Vagina (tissue), 2 donors: ENCODE measurements at regions not wholly inside any gene's neighbourhood (a gene's known extent, or its start where the extent isn't known, plus 50 kb on each side); places are given as distances from the start of the nearest gene placed in this dataset.

ENCODE experiments used
- DNase-seq, 2 donors: peaks; one replicate each; pipeline ENCODE4 v3.0.0-alpha.2; 2017; ENCODE audit errors: extremely low spot score in 2 of 2
- H3K27ac ChIP-seq: fragments of 200-600 bp; sonication (generic); one replicate; pipeline ENCODE4 v1.5.1; 2019
- H3K27me3 ChIP-seq: fragments of 200-600 bp; sonication (generic); one replicate; pipeline ENCODE4 v1.5.1; 2019
- H3K36me3 ChIP-seq, 2 donors: fragments of 200-600 bp; sonication (generic); one replicate each; pipeline ENCODE4 v1.5.1; 2017 to 2019
- H3K4me1 ChIP-seq: fragments of 200-600 bp; sonication (generic); one replicate; pipeline ENCODE4 v1.5.1; 2019
- H3K4me3 ChIP-seq, 2 donors: fragments of 200-600 bp; sonication (generic); 1 replicate in 1 of 2; 2 replicates in 1 of 2; pipeline ENCODE4 v1.5.1; 2016 to 2019
- H3K9me3 ChIP-seq: fragments of 200-600 bp; sonication (generic); one replicate; pipeline ENCODE4 v1.5.1; 2019
- CTCF ChIP-seq, 3 experiments: fragments of 450-650 bp in 2 of 3; fragments of 200-600 bp in 1 of 3; sonication (generic) in 1 of 3; IDR thresholded peaks; one replicate each; pipeline ENCODE4 v1.5.1; 2017 to 2019; ENCODE audit warnings: antibody characterized with exemption in 3 of 3, mild to moderate bottlenecking in 2 of 3, moderate library complexity in 2 of 3
- POLR2A ChIP-seq, 2 donors: fragments of 450-650 bp; IDR thresholded peaks; one replicate each; pipeline ENCODE4 v1.6.1; 2017; ENCODE audit warnings: antibody characterized with exemption in 2 of 2, mild to moderate bottlenecking in 2 of 2, moderate library complexity in 2 of 2
- POLR2AphosphoS5 ChIP-seq, 2 donors: sonication (generic); formaldehyde crosslinking; IDR thresholded peaks; one replicate each; pipeline ENCODE4 v1.9.0; 2017; ENCODE audit warnings: antibody characterized with exemption in 2 of 2, mild to moderate bottlenecking in 2 of 2, low read depth in 1 of 2; ENCODE audit not compliant: insufficient read depth in 1 of 2
- intact Hi-C: fragments of 100-400 bp; cut with DNase I; formaldehyde crosslinking; loops from one replicate; pipeline ENCODE4 v1.15.1; 2023

GRCh38 chr9:105065098-105066088 lies 137.4 kb upstream of the ABCA1 start:
- no peaks in the 10 kb centered on the region for H3K36me3 ChIP-seq
- intact Hi-C loops = loop anchor here (10.0 kb wide), 2 partner anchors 79 to 141 kb away; partner anchors contain the start of gene ABCA1
- DNase-seq = no peak
- peaks cover 26% of the 10 kb centered on the region for H3K4me1 ChIP-seq
- no peaks in the 10 kb centered on the region for H3K27me3 ChIP-seq
- H3K27ac ChIP-seq = peak overlapping the region; percentile 80
- H3K4me3 ChIP-seq = no peak overlapping the region
- no peak for TF ChIP-seq POLR2AphosphoS5 (IDR thresholded peaks at IDR 0.05; ENCODE audit: insufficient read depth in 1 of 2, low read depth in 1 of 2)
- no peak for TF ChIP-seq POLR2A (IDR thresholded peaks at IDR 0.05)
- TF ChIP-seq CTCF (IDR thresholded peaks at IDR 0.05) = no peak
- H3K9me3 ChIP-seq = no peaks in the 10 kb centered on the region

- Histone ChIP-seq H3K9me3 (no peaks in the 10 kb centered on the region), H3K4me3 (no peak overlapping the region), H3K27ac (no peak overlapping the region), H3K36me3 (no peaks in the 10 kb centered on the region), H3K4me1 (peaks cover 26% of the 10 kb centered on the region), H3K27me3 (no peaks in the 10 kb centered on the region)
- no peak for DNase-seq
- intact Hi-C loops = loop anchor here (10.0 kb wide), 2 partner anchors 78 to 142 kb away; partner anchors contain the start of gene ABCA1
- TF ChIP-seq CTCF (IDR thresholded peaks at IDR 0.05) = no peak
- no peak for TF ChIP-seq POLR2A (IDR thresholded peaks at IDR 0.05)
- TF ChIP-seq POLR2AphosphoS5 (IDR thresholded peaks at IDR 0.05; ENCODE audit: insufficient read depth in 1 of 2, low read depth in 1 of 2) = no peak
These were observed 138.4 kb upstream of the ABCA1 start for GRCh38 chr9:105066275-105066865.

DNA sequence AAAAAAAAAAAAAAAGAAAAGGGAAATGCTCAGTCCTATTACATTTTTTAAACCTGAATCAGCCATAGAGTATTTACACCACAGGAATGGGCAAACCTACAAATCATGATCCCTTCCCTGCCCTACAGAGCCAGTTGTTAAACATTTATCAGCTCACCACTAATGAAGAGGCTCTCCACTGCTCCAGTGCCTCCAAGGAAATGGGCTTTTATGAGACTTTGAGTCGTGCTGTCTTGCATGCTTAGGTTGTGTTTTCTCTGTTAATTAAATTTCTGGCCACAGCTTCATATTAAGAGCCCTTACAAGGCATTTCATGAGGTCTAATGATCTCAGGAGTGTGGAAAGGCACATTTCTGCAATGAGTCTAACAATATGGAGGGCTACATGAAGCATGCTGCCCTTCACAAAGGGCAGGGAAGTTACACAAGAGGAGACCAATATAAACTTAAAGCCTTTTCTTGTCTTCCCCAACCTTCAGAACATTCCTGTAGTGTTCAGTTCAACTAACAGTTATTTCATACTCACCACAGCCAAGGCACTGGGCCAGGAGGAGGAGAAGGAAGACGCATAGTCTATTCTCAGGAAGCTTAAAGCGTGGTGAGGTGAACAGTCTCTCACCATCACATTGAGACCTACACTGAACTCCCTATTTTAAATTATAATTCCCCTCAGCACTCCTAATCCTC lies 140.1 kb upstream of the ABCA1 start:
- no peaks in the 10 kb centered on the region for H3K27me3 ChIP-seq
- intact Hi-C loops = loop anchor here (10.0 kb wide), 2 partner anchors 77 to 143 kb away; partner anchors contain the start of gene ABCA1
- peaks cover 26% of the 10 kb centered on the region for H3K4me1 ChIP-seq

GRCh38 chr9:105069285-105069684 lies 141.3 kb upstream of the ABCA1 start:
- TF ChIP-seq CTCF (IDR thresholded peaks at IDR 0.05) (no peak), POLR2AphosphoS5 (IDR thresholded peaks at IDR 0.05; ENCODE audit: insufficient read depth in 1 of 2, low read depth in 1 of 2) (no peak), POLR2A (IDR thresholded peaks at IDR 0.05) (no peak)
- no peak for DNase-seq
- Histone ChIP-seq H3K4me1 (peaks cover 19% of the 10 kb centered on the region), H3K27me3 (no peaks in the 10 kb centered on the region), H3K36me3 (no peaks in the 10 kb centered on the region), H3K27ac (no peak overlapping the region), H3K9me3 (no peaks in the 10 kb centered on the region), H3K4me3 (no peak overlapping the region)
- intact Hi-C loops = loop anchor here (10.0 kb wide), 2 partner anchors 76 to 144 kb away; partner anchors contain the start of gene ABCA1

More for the DNA sequence above, 140.1 kb upstream of the ABCA1 start:
- Histone ChIP-seq H3K9me3 (no peaks in the 10 kb centered on the region), H3K36me3 (no peaks in the 10 kb centered on the region), H3K27ac (no peak overlapping the region), H3K4me3 (no peak overlapping the region)
- DNase-seq = no peak
- TF ChIP-seq CTCF (IDR thresholded peaks at IDR 0.05) (no peak), POLR2A (IDR thresholded peaks at IDR 0.05) (no peak), POLR2AphosphoS5 (IDR thresholded peaks at IDR 0.05; ENCODE audit: insufficient read depth in 1 of 2, low read depth in 1 of 2) (no peak)
